Adrenal gland (tissue), 5 donors: ENCODE measurements at regions not wholly inside any gene's neighbourhood (a gene's known extent, or its start where the extent isn't known, plus 50 kb on each side); places are given as distances from the start of the nearest gene placed in this dataset.

Experiments used
- POLR2A ChIP-seq, 2 donors: fragments of 450-650 bp; IDR thresholded peaks; one replicate each; pipeline ENCODE4 v1.6.1; 2017; ENCODE audit warnings: antibody characterized with exemption in 2 of 2, mild to moderate bottlenecking in 2 of 2, moderate library complexity in 1 of 2
- TF ChIP-seq, protein P1 (sequence below), 6 experiments: fragments of 450-650 bp in 4 of 6; fragments of 200-600 bp in 2 of 6; sonication (generic) in 1 of 6; IDR thresholded peaks; 1 replicate in 5 of 6; 2 replicates in 1 of 6; pipeline versions ENCODE4 v1.5.1 to v1.8.0; 2016 to 2021; ENCODE audit warnings: antibody characterized with exemption in 6 of 6, mild to moderate bottlenecking in 2 of 6, moderate library complexity in 1 of 6
- donor health status: DM: no; HTN: no; CAD: no.

DNA sequence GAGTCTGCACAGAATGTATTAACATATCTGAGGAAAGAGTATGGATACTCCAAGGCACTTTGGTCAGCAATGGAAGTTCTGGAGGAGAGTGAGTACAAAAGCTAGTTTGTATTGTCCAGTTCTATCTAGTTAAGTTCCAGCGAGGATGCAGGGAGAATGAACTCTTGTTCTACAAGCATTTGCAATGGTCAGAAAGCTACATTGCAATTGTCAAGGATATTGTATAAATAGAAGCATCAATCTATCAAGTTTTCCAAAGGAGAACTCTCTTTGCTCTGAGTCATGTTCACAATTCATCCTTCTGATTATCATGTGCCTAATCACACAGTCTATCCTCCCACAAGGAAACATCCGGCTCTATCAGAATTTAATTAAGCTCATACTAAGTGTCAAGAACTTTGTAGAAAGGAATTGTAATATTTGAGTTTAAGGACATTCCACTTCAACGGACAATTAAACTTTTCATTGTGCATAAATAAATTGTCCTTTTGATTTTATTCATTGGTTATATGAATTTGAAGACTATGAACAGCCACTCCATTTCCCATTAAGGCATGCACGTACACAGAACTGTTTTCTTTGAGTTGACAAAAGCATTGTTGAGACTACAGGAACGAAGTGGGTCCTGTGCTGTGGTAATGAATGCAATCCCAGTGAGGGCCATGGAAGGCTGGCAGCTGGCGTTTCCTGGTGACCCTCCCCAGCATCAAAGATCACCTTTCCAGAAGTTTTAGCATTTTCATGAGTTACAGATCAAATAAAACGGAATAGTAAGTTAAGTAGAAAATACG, 973.5 kb upstream of the GOT2 start:
- TF ChIP-seq, protein P1, sequence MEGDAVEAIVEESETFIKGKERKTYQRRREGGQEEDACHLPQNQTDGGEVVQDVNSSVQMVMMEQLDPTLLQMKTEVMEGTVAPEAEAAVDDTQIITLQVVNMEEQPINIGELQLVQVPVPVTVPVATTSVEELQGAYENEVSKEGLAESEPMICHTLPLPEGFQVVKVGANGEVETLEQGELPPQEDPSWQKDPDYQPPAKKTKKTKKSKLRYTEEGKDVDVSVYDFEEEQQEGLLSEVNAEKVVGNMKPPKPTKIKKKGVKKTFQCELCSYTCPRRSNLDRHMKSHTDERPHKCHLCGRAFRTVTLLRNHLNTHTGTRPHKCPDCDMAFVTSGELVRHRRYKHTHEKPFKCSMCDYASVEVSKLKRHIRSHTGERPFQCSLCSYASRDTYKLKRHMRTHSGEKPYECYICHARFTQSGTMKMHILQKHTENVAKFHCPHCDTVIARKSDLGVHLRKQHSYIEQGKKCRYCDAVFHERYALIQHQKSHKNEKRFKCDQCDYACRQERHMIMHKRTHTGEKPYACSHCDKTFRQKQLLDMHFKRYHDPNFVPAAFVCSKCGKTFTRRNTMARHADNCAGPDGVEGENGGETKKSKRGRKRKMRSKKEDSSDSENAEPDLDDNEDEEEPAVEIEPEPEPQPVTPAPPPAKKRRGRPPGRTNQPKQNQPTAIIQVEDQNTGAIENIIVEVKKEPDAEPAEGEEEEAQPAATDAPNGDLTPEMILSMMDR (IDR thresholded peaks at IDR 0.05) = no peak
- no peak for TF ChIP-seq POLR2A (IDR thresholded peaks at IDR 0.05)
